Prostate gland (tissue), 2 donors: ENCODE measurements at regions not wholly inside any gene's neighbourhood (a gene's known extent, or its start where the extent isn't known, plus 50 kb on each side); places are given as distances from the start of the nearest gene placed in this dataset.

Experiments
- POLR2A ChIP-seq: fragments of 450-650 bp; IDR thresholded peaks from one replicate; pipeline ENCODE4 v1.6.1; 2016; ENCODE audit warnings: antibody characterized with exemption, mild to moderate bottlenecking
- POLR2AphosphoS5 ChIP-seq: sonication (generic); formaldehyde crosslinking; IDR thresholded peaks from one replicate; pipeline ENCODE4 v1.6.1; 2017; ENCODE audit warnings: antibody characterized with exemption
- TF ChIP-seq, protein P1 (sequence below), 4 experiments: fragments of 200-600 bp in 2 of 4; fragments of 450-650 bp in 2 of 4; sonication (generic) in 2 of 4; IDR thresholded peaks; 1 replicate in 3 of 4; 2 replicates in 1 of 4; pipeline ENCODE4 v1.5.1; 2016 to 2019; ENCODE audit warnings: antibody characterized with exemption in 4 of 4, mild to moderate bottlenecking in 2 of 4, moderate library complexity in 2 of 4

DNA sequence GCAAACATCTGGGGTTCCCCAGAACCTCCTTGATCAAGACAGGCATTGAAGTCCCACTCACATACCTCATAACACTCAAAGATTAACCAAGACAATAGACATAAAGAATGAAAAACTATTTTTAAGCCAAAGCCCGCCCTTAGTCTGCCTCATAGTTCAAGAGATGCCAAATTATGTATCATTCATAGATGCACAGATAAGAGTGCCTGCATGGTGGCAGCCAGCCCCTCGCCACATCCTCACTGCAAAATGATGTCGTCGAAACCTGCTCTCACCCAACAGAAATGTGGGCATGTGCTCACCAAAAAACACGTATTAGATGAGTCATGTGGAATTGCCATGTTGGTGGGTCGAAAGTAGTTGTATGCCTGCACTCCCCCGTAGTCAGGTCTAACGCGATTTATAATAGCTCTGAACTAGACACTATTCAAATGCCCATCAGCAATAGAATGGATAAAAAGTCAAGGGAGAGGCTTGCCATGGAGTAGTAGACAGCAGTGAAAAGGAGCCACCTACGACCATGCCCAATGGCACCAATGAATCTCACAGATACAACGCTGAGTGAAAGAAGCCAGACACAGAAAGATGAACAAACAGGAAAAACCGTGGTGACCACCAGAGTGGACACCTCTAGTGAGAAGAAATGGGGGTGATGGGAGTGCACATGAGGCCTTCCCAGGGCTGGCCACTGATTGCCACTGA is 64.8 kb downstream of the C16orf95 start:
- TF ChIP-seq, protein P1, sequence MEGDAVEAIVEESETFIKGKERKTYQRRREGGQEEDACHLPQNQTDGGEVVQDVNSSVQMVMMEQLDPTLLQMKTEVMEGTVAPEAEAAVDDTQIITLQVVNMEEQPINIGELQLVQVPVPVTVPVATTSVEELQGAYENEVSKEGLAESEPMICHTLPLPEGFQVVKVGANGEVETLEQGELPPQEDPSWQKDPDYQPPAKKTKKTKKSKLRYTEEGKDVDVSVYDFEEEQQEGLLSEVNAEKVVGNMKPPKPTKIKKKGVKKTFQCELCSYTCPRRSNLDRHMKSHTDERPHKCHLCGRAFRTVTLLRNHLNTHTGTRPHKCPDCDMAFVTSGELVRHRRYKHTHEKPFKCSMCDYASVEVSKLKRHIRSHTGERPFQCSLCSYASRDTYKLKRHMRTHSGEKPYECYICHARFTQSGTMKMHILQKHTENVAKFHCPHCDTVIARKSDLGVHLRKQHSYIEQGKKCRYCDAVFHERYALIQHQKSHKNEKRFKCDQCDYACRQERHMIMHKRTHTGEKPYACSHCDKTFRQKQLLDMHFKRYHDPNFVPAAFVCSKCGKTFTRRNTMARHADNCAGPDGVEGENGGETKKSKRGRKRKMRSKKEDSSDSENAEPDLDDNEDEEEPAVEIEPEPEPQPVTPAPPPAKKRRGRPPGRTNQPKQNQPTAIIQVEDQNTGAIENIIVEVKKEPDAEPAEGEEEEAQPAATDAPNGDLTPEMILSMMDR (IDR thresholded peaks at IDR 0.05): no peak
- no peak for TF ChIP-seq POLR2A
- TF ChIP-seq POLR2AphosphoS5: no peak
